Upper lobe of left lung (tissue), 6 donors: ENCODE measurements at regions not wholly inside any gene's neighbourhood (a gene's known extent, or its start where the extent isn't known, plus 50 kb on each side); places are given as distances from the start of the nearest gene placed in this dataset.
"Not testable (repeated sequence)": the region's sequence is repeated elsewhere in the genome, so short reads cannot be mapped to it uniquely, and the experiment has no call there.

Experiments used
- ATAC-seq, 2 donors: fragments of 200-7000 bp; cut with Tn5 transposase; one replicate each; pipeline ENCODE4 v1.9.1; 2022; ENCODE audit warnings: mild to moderate bottlenecking in 2 of 2, moderate library complexity in 2 of 2; ENCODE audit not compliant: low FRiP score in 2 of 2
- DNase-seq, 2 donors: peaks; one replicate each; pipeline ENCODE4 v3.0.0-alpha.2; 2019 to 2020
- H3K27ac ChIP-seq, 4 donors: fragments of 200-600 bp; sonication (generic); one replicate each; pipeline ENCODE4 v1.5.1; 2016 to 2019
- H3K27me3 ChIP-seq, 4 donors: fragments of 200-600 bp; sonication (generic); one replicate each; pipeline ENCODE4 v1.5.1; 2017 to 2019
- H3K36me3 ChIP-seq, 4 donors: fragments of 200-600 bp; sonication (generic); one replicate each; pipeline ENCODE4 v1.5.1; 2016 to 2019
- H3K4me1 ChIP-seq, 4 donors: fragments of 200-600 bp; sonication (generic); one replicate each; pipeline ENCODE4 v1.5.1; 2018 to 2019
- H3K4me3 ChIP-seq, 4 donors: fragments of 200-600 bp; sonication (generic); one replicate each; pipeline ENCODE4 v1.5.1; 2017 to 2019; ENCODE audit warnings: mild to moderate bottlenecking in 2 of 4, moderate library complexity in 1 of 4
- H3K9me3 ChIP-seq, 4 donors: fragments of 200-600 bp; sonication (generic); one replicate each; pipeline ENCODE4 v1.5.1; 2018 to 2019
- EP300 ChIP-seq, 4 donors: sonication (generic); formaldehyde crosslinking; IDR thresholded peaks; one replicate each; pipeline ENCODE4 v1.5.1; 2017; ENCODE audit warnings: antibody characterized with exemption in 4 of 4, control low read depth in 2 of 4
- POLR2A ChIP-seq, 4 donors: fragments of 450-650 bp; IDR thresholded peaks; one replicate each; pipeline ENCODE4 v1.5.1; 2016 to 2017; ENCODE audit warnings: antibody characterized with exemption in 4 of 4, mild to moderate bottlenecking in 2 of 4
- POLR2AphosphoS5 ChIP-seq, 2 donors: sonication (generic); formaldehyde crosslinking; IDR thresholded peaks; one replicate each; pipeline ENCODE4 v1.5.1; 2017; ENCODE audit warnings: antibody characterized with exemption in 2 of 2
- WGBS, 2 donors: methylation state at CpG; one replicate each; pipeline ENCODE4 v1.1.5; 2017 to 2018; 5-methylcytosine and 5-hydroxymethylcytosine counted together
- TF ChIP-seq, protein P1 (sequence below), 6 experiments: fragments of 450-650 bp in 4 of 6; fragments of 200-600 bp in 2 of 6; sonication (generic) in 2 of 6; IDR thresholded peaks; one replicate each; pipeline ENCODE4 v1.5.1; 2016 to 2019; ENCODE audit warnings: antibody characterized with exemption in 6 of 6
- donor health status: DM: no; HTN: no; CAD: no; lungs with moderate emphysema.
- donor health status: DM: no; HTN: yes; CAD: no; lungs with severe emphysema.

DNA sequence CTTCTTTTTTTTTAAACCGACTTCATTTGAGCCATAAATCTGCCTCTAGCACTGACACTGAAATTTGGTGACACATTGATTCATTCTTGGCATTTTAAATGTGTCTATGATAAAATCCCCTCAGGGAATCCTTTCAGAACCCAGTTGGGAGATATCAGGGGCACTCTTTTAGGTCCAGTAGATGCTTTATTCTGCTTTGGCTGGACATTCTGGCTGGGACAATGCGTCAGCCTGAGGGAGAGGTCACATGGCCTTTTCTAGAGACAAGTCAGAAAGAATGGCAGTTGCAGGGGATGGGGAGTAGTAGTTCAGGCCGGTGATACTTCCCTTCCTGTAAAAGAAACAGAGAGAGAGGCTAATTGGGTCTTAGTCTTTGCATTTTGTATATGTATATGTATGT is 63.1 kb downstream of the TRIM43 start:
- no CpG with 5 or more reads among the region's 3 CpGs for WGBS, 2 donors
- H3K4me3 ChIP-seq, ATAC-seq, H3K36me3 ChIP-seq, H3K4me1 ChIP-seq, H3K27ac ChIP-seq, H3K27me3 ChIP-seq, H3K9me3 ChIP-seq, DNase-seq: not testable (repeated sequence)

DNA sequence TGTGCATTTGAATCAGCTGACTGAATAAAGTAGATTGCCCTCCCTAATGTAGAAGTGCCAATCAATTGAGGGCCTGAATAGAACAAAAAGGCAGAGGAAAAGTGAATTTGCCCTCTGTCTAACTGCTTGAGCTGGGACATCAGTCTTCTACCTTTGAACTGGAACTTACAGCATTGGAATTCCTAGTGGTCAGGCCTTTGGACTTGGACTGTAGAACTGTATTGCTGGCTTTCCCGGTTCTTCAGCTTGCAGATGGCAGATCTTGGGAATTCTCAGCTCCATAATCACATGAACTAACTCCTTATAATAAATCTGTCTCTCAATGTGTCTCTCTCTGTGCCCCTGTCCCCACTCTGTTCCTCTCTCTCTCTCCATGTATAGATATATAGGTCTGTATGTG is 64.8 kb downstream of the TRIM43 start:
- H3K9me3 ChIP-seq, H3K27ac ChIP-seq, H3K4me3 ChIP-seq, ATAC-seq, H3K4me1 ChIP-seq, H3K36me3 ChIP-seq, H3K27me3 ChIP-seq, DNase-seq: not testable (repeated sequence)
- 89 to 92% methylated on average over 1 of the region's 1 CpG for WGBS, 2 donors

DNA sequence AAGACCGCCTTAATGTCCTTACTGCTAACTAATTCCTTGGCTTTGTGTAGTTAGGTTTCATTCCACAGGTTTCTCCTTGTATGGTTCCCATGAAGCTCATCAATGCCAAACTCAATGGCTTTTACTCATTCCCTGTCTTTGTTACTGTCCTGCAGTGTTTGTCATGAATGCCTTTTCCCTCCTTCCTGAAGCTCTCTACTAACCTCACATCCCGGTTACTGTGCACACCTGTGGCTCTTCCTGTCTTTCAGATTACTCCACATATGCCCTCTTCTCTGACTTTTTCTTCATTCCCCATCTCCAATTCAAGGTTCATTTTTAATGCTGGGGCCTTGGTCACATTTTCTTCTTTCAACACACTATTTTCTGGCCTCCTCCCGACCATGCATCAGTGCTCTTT is 66.1 kb downstream of the TRIM43 start:
- not testable (repeated sequence) for H3K4me3 ChIP-seq, ATAC-seq, H3K4me1 ChIP-seq, H3K36me3 ChIP-seq, H3K27ac ChIP-seq, H3K27me3 ChIP-seq, DNase-seq, H3K9me3 ChIP-seq
- 92 to 95% methylated on average over 3 of the region's 3 CpGs for WGBS, 2 donors

DNA sequence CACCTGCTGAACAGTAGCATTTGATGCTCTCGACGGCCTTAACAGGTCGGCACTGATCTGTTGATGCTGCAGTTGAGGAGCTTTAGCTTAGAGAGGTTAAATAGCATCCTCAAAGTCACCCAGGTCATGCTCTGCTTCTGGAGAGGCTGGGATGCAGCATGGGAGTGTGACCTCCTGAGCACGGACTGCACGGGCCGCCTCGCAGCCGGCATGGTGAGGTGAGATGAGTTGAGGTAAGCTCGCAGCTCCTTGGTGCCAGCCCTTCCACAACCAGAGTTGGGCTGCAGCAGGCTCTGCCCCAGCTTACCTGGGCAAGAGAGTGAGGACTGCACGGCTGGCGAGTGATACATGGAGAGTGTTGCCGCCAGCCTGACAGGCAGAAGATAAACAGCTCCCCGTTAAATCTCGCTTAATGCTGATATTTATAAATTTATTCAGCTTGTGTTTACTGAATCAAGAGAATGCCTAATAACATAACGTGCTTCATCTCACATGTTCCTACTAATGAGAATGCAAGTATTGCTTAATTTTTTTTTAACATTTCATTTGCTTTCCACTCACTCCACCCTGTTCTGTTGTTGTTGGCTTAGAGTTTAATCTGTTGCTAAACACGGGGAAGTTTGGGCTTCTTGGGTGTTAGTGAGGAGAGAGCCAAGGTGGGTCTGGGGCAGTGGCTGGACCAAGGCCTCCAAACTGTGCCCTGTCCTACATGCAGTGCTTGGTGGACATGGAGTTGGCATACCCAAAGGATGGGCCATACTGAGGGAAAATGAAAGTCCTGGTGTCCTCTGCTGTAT is 69.2 kb downstream of the TRIM43 start:
- H3K36me3 ChIP-seq, H3K27ac ChIP-seq, H3K4me3 ChIP-seq, H3K4me1 ChIP-seq, ATAC-seq, H3K9me3 ChIP-seq, H3K27me3 ChIP-seq: not testable (repeated sequence)
- 83 to 87% methylated on average over 13 to 16 of the region's 16 CpGs for WGBS, 2 donors
- peak in 1 of 2 donors; percentile 63 for DNase-seq

DNA sequence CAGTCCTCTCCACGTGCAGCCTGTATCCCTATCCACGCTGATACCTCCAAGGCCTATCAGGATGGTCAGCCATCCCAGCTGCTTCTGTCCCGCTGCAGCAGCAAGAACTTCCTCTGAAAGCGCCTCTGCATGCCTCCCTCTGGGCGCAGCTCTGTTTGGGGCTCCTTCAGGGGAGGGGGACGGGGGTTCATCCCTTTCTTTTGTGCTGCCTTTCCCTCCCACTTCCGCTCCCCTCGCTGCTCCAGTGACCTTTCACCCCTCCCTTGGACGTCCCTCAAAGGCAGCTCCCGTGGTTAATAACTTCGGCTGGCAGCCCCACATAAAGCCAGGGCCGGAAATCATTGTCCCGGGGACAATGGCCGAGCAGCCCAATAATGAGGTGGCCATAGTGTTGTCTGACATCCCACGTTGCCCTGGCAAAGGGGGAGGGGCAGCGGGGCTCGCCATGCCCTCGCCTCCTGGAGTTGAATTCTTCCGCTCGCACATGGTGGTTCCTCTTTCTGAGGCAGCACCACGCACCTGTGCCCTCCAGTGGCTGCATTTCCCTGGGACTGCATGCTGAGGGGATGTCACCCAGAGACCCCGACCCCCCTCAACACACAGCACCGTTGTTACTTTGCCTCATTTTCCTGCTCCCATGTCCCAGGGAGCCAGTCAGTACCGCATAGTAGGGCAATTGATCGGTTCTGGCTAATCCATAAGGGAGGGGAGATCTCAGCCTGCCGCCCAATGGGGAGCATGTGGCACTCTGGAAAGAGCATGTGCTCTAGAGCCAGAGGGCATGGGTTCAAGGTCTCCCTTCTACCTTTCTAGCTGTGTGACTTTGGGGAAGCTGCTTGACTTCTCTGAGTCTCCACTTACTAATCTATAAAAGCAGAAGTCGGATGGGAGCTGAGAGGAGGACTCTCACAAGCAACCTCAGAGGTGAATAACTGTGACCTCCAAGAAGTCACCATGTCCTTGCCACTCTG is 72.0 kb downstream of the TRIM43 start:
- WGBS, 2 donors = 42 to 46% methylated on average over 13 to 27 of the region's 27 CpGs
- H3K4me1 ChIP-seq, H3K27ac ChIP-seq, H3K4me3 ChIP-seq, H3K27me3 ChIP-seq, DNase-seq, ATAC-seq, H3K36me3 ChIP-seq, H3K9me3 ChIP-seq: not testable (repeated sequence)

DNA sequence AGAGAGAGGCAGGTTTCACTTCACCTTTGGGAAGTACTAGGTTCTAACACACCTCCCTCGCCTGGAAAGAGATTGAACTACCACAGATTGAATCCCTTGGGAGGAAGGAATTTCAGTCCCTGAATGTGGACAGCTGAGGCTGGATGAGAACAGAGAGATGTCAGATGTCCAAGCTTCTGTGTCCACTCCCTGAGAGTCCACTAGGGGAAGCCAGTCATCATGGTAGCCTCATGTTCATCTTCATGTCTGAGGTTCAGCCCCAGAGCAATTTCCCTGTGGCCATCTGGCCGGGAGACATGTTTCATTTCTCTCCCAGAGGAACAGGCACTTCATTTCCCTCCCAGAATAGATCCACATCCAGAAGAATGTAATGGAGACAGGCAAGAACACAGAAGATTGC is 74.8 kb downstream of the TRIM43 start:
- ATAC-seq = not testable (repeated sequence)
- WGBS, 2 donors = 53 to 73% methylated on average over 2 of the region's 2 CpGs

DNA sequence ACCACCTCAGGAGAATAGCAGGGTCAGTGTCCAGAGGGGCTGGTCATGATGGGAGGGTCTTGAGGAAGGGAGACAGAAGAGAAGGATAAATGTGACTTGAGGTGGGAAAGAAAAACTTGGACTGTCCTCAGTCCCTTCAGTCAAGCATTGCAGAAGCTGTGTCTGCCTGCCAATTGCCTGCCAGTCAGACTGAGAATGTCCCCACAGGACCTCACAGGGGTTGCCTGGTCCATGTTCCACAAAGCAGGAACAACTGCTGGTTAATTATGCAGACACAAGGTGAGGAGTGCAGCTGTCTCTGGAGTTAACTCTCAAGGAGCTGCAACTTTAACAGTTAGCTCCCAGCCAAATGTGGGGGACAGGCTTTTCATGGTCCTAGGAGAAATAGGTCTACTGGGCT is 75.7 kb downstream of the TRIM43 start:
- no peaks in the 10 kb centered on the region for H3K27me3 ChIP-seq
- peak overlapping the region in 1 of 4 donors; percentile 11 for H3K27ac ChIP-seq
- peak overlapping the region in 3 of 4 donors; percentile 7 to 33 (median 21) for H3K4me3 ChIP-seq
- H3K36me3 ChIP-seq = no peaks in the 10 kb centered on the region
- ATAC-seq (no peak), DNase-seq (no peak)
- no peaks in the 10 kb centered on the region for H3K9me3 ChIP-seq
- TF ChIP-seq EP300 (IDR thresholded peaks at IDR 0.05) (no peak), POLR2A (IDR thresholded peaks at IDR 0.05) (no peak), POLR2AphosphoS5 (IDR thresholded peaks at IDR 0.05) (no peak)
- TF ChIP-seq, protein P1, sequence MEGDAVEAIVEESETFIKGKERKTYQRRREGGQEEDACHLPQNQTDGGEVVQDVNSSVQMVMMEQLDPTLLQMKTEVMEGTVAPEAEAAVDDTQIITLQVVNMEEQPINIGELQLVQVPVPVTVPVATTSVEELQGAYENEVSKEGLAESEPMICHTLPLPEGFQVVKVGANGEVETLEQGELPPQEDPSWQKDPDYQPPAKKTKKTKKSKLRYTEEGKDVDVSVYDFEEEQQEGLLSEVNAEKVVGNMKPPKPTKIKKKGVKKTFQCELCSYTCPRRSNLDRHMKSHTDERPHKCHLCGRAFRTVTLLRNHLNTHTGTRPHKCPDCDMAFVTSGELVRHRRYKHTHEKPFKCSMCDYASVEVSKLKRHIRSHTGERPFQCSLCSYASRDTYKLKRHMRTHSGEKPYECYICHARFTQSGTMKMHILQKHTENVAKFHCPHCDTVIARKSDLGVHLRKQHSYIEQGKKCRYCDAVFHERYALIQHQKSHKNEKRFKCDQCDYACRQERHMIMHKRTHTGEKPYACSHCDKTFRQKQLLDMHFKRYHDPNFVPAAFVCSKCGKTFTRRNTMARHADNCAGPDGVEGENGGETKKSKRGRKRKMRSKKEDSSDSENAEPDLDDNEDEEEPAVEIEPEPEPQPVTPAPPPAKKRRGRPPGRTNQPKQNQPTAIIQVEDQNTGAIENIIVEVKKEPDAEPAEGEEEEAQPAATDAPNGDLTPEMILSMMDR (IDR thresholded peaks at IDR 0.05) = no peak
- peaks cover 4 to 13% (median 6%) of the 10 kb centered on the region in 4 donors for H3K4me1 ChIP-seq

More for the DNA sequence above, 74.8 kb downstream of the TRIM43 start:
- TF ChIP-seq, protein P1 (IDR thresholded peaks at IDR 0.05) = peak in 1 of 6 experiments; percentile 15
- Histone ChIP-seq H3K4me3 (peak overlapping the region in 3 of 4 donors; percentile 7 to 33 (median 21)), H3K4me1 (peaks cover 4 to 13% (median 6%) of the 10 kb centered on the region in 4 donors), H3K27ac (peak overlapping the region in 2 of 4 donors; percentile 1 to 74)
- H3K36me3 ChIP-seq, DNase-seq, H3K9me3 ChIP-seq, H3K27me3 ChIP-seq: not testable (repeated sequence)

DNA sequence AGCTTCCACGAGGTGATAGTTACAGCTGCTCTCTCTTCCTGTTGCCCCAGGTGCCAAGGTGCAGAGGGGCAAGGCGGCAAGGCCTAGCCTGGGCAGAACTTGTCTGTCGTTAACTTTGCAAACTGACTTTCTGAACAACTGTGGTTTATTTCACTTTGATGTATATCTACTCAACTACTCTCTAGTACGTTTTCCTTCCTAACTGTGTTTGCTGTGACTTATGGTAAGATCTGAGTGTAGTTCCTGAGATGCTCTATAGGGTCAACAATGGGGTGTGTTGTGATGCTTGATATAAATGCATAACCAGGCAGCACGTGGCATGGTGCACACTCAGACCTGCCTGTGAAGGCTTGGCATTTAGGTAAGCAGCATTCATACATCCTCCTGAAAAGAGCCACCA is 77.1 kb downstream of the TRIM43 start:
- 63 to 72% methylated on average over 5 of the region's 5 CpGs for WGBS, 2 donors
- not testable (repeated sequence) for H3K4me3 ChIP-seq, H3K9me3 ChIP-seq, DNase-seq, ATAC-seq, H3K27me3 ChIP-seq, H3K27ac ChIP-seq, H3K36me3 ChIP-seq
- peaks cover 4 to 13% (median 6%) of the 10 kb centered on the region in 4 donors for H3K4me1 ChIP-seq
